ENCODE measurements at regions not wholly inside any gene's neighbourhood (a gene's known extent, or its start where the extent isn't known, plus 50 kb on each side); places are given as distances from the start of the nearest gene placed in this dataset.

GRCh38 chr1:96207936-96208335, 513.6 kb upstream of the PTBP2 start:
- Histone ChIP-seq H3K9me3 (no peaks in the 10 kb centered on the region), H3K4me1 (no peaks in the 10 kb centered on the region), H3K36me3 (no peaks in the 10 kb centered on the region), H3K27me3 (no peaks in the 10 kb centered on the region), H3K4me3 (no peak overlapping the region), H3K27ac (no peak overlapping the region)
- intact Hi-C loops (cut with DNase I; ENCODE audit: low total_unique reads), result no loop called here
- ATAC-seq (no peak), DNase-seq (no peak)
- no peak for TF ChIP-seq POLR2A (IDR thresholded peaks at IDR 0.05)
- no peak for TF ChIP-seq CTCF (IDR thresholded peaks at IDR 0.05 in 4 of 5, conservative IDR thresholded peaks at IDR 0.05 in 1 of 5)
- in situ Hi-C loops (cut with MboI; ENCODE audit: low sequenced_read_pairs in 4 of 4), result no loop called here

- TF ChIP-seq POLR2A (IDR thresholded peaks at IDR 0.05) (no peak), CTCF (IDR thresholded peaks at IDR 0.05 in 4 of 5, conservative IDR thresholded peaks at IDR 0.05 in 1 of 5) (no peak)
- ATAC-seq, result no peak
- in situ Hi-C loops (cut with MboI; ENCODE audit: low sequenced_read_pairs in 4 of 4), result no loop called here
Measured at GRCh38 chr1:96208428-96208827, 513.2 kb upstream of the PTBP2 start.

GRCh38 chr1:96210054-96210453, 511.5 kb upstream of the PTBP2 start:
- Histone ChIP-seq H3K36me3 (no peaks in the 10 kb centered on the region), H3K27me3 (no peaks in the 10 kb centered on the region), H3K4me3 (no peak overlapping the region), H3K27ac (no peak overlapping the region), H3K4me1 (no peaks in the 10 kb centered on the region), H3K9me3 (no peaks in the 10 kb centered on the region)
- TF ChIP-seq CTCF (IDR thresholded peaks at IDR 0.05 in 4 of 5, conservative IDR thresholded peaks at IDR 0.05 in 1 of 5) (no peak), POLR2A (IDR thresholded peaks at IDR 0.05) (no peak)
- DNase-seq (no peak), ATAC-seq (no peak)
- in situ Hi-C loops (cut with MboI; ENCODE audit: low sequenced_read_pairs in 4 of 4), result no loop called here
- intact Hi-C loops (cut with DNase I; ENCODE audit: low total_unique reads), result no loop called here

More at GRCh38 chr1:96208428-96208827, 513.2 kb upstream of the PTBP2 start:
- Histone ChIP-seq H3K27me3 (no peaks in the 10 kb centered on the region), H3K4me3 (no peak overlapping the region), H3K9me3 (no peaks in the 10 kb centered on the region), H3K36me3 (no peaks in the 10 kb centered on the region), H3K4me1 (no peaks in the 10 kb centered on the region), H3K27ac (no peak overlapping the region)
- intact Hi-C loops (cut with DNase I; ENCODE audit: low total_unique reads), result no loop called here
- DNase-seq, result no peak

- H3K4me1 ChIP-seq, result no peaks in the 10 kb centered on the region
- H3K27ac ChIP-seq, result no peak overlapping the region
- H3K27me3 ChIP-seq, result no peaks in the 10 kb centered on the region
- no peaks in the 10 kb centered on the region for H3K9me3 ChIP-seq
- DNase-seq (no peak), ATAC-seq (no peak)
- in situ Hi-C loops (cut with MboI; ENCODE audit: low sequenced_read_pairs in 4 of 4), result no loop called here
- H3K4me3 ChIP-seq, result no peak overlapping the region
- intact Hi-C loops (cut with DNase I; ENCODE audit: low total_unique reads), result no loop called here
- TF ChIP-seq CTCF (IDR thresholded peaks at IDR 0.05 in 4 of 5, conservative IDR thresholded peaks at IDR 0.05 in 1 of 5) (no peak), POLR2A (IDR thresholded peaks at IDR 0.05) (no peak)
- no peaks in the 10 kb centered on the region for H3K36me3 ChIP-seq
Measured at GRCh38 chr1:96211202-96211601, 510.4 kb upstream of the PTBP2 start.

- Histone ChIP-seq H3K9me3 (no peaks in the 10 kb centered on the region), H3K4me3 (no peak overlapping the region), H3K4me1 (no peaks in the 10 kb centered on the region), H3K27ac (no peak overlapping the region), H3K36me3 (no peaks in the 10 kb centered on the region), H3K27me3 (no peaks in the 10 kb centered on the region)
- no peak for DNase-seq
- no peak for ATAC-seq
- in situ Hi-C loops (cut with MboI; ENCODE audit: low sequenced_read_pairs in 4 of 4) (no loop called here), intact Hi-C loops (cut with DNase I; ENCODE audit: low total_unique reads) (no loop called here)
- TF ChIP-seq CTCF (IDR thresholded peaks at IDR 0.05 in 4 of 5, conservative IDR thresholded peaks at IDR 0.05 in 1 of 5) (no peak), POLR2A (IDR thresholded peaks at IDR 0.05) (no peak)
Measured at GRCh38 chr1:96214982-96215381, 506.6 kb upstream of the PTBP2 start.

All from gastrocnemius medialis (tissue), 4 donors.